Thyroid gland (tissue), 4 donors: ENCODE measurements at regions not wholly inside any gene's neighbourhood (a gene's known extent, or its start where the extent isn't known, plus 50 kb on each side); places are given as distances from the start of the nearest gene placed in this dataset.

Experiments used
- CTCF ChIP-seq, 6 experiments: fragments of 200-600 bp in 3 of 6; fragments of 450-650 bp in 3 of 6; sonication (generic) in 3 of 6; IDR thresholded peaks; one replicate each; pipeline ENCODE4 v1.5.1; 2016 to 2019; ENCODE audit warnings: antibody characterized with exemption in 6 of 6, mild to moderate bottlenecking in 2 of 6, inconsistent platforms in 1 of 6, moderate library complexity in 1 of 6
- POLR2A ChIP-seq, 2 donors: fragments of 450-650 bp; IDR thresholded peaks; one replicate each; pipeline ENCODE4 v1.6.1; 2017; ENCODE audit warnings: antibody characterized with exemption in 2 of 2, mild to moderate bottlenecking in 2 of 2, moderate library complexity in 1 of 2

- TF ChIP-seq CTCF (IDR thresholded peaks at IDR 0.05) (no peak), POLR2A (IDR thresholded peaks at IDR 0.05) (no peak)
These were observed 353.5 kb downstream of the MCTP2 start for GRCh38 chr15:94584833-94585244.
